GM18499 (cell line): ENCODE measurements at regions not wholly inside any gene's neighbourhood (a gene's known extent, or its start where the extent isn't known, plus 50 kb on each side); places are given as distances from the start of the nearest gene placed in this dataset.
"Not testable (repeated sequence)": the region's sequence is repeated elsewhere in the genome, so short reads cannot be mapped to it uniquely, and the experiment has no call there.

Experiments
- ATAC-seq: cut with Tn5 transposase; IDR thresholded peaks from one replicate; pipeline ENCODE4 v1.9.1; 2021; ENCODE audit warnings: moderate number of reproducible peaks; ENCODE audit not compliant: insufficient read depth, unreplicated experiment

GRCh38 chr11:16606784-16607674, 131.4 kb upstream of the C11orf58 start:
- no peak for ATAC-seq

DNA sequence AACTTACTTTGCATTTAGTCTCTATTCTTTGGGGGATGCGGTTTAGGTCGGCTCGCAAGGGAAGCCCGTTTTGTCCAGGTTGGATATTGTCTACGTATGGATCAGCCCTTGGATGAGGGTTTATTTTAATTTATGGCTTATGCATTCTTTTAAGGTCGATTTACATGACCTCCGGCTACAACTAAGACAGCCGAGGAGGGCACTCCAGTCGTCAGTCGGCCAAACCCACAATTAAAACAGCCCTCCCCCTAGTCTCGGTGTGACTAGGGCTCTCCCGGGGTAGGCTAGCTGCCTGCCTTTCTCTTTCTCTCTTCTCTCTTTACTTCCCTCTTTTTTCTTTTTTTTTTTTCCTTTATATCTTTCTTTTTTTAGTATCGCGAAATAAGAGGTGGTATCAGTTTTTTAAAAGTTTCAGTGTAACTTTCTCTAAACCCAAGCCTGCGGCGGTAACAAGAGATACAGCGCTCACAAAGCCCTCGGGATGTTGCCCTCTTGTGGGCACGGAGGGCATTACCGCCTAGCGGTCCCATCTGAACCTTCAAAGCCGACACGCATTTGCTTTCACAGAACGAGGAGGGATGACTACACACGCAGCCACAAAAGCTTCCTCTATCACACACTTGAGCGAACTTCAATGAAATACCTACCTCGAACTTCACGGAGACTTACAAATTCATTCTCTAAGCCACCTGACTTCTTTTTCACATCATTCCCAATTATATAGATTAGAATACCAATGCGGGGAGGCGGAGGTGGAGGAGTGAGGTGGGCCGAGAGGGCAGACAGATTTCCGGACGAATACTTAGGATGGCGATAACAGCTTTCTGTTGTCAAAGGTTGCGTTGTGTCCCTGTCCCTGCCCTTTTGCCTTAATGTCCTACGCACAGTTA, 132.3 kb upstream of the C11orf58 start:
- ATAC-seq, result peak; percentile 99

DNA sequence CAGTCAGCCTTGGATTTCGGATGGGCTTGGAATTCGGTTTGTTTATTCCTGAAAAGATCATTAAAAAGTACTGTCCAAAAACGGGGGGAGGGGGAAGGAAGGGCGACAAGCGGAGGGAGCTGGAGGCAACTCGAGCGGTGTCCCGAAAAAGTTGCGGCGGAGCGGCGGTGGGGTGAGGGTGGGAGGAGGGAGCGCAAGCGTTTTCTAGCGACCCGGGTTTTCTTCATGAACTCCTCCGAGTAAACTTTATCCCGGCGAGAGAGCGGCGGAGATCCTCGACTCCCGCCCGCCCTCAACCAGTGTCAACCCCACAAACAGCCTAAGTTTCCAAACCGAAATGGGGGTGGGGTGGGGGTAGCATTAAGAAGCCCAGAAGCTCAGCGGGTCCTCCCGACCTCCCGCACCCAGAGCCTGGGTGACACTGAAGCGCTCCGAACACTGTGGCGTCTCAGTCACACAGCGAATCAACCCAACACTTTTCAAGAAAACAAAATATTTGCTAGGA, 133.0 kb upstream of the C11orf58 start:
- no peak for ATAC-seq

DNA sequence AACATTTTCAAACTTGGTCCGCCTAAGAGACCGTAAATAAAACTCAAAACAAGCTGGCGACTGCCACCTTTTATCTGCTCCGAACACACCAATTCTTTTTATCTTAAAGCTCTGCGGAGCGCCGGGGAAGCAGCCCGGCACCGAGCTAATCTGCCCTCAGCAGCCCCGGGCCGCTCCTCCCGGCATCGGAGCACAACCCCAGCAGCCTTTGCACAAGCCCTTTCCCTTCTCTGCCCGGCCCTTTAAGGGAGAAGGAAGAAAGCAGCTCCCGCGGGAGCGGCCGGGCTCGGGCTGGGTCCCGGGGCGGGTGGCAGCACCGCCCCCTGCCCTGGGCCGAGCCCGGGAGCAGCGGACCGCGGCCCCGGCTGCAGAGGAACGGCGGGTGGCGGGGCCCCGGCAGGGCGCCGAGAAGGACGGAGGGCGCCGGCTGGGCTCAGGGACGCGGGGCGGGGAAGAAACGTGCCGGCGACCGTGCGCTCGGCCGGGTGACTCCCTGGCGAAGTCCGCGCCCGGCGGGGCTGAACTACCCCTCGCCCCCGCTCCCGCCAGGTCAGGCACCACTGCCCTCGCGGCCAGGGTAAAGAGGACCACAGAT, 133.6 kb upstream of the C11orf58 start:
- no peak for ATAC-seq

DNA sequence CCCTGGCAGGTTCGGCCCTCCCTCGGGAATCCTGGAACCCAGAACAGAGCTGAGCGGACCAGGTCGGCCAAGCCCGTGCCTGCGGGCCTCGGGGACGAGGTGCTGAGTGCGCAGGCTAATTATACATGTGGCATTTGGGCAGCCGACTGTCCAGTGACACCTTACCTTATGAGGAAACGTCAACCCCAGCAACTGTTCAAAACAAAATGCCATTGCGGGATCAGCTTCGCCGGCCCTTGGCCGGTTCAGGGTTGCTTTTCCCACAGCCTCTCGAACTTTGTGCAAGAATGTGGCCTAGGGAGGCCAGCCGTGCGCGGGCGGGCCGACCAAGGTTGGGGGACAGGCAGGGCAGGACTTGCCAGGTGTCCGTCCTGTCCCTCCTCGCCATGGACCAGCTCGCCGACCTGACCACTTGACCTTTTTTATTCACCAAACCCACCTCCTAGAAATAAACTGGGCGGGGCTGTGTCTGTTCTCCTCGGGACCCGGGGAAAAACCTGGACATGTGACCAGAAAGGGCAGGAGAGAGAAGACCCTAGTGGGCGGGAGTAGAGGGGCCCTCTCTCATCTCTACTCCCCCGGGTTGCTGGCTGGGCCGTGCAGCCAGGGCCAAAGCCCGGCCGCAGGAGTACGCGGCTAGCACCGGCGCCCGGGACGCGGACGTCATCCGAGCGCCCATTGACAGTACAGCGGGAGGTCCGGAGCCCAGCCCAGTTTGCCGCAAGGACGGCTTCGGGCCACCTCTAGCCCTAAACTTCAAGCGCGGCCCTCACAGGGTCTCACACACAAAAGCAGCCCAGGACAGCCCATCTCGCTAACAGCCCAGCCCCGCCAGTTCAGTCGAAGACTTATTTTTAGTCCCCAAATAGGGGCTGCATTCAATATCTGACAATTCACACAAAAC, 134.3 kb upstream of the C11orf58 start:
- no peak for ATAC-seq

GRCh38 chr11:16603245-16603644, 135.2 kb upstream of the C11orf58 start:
- ATAC-seq, result no peak

DNA sequence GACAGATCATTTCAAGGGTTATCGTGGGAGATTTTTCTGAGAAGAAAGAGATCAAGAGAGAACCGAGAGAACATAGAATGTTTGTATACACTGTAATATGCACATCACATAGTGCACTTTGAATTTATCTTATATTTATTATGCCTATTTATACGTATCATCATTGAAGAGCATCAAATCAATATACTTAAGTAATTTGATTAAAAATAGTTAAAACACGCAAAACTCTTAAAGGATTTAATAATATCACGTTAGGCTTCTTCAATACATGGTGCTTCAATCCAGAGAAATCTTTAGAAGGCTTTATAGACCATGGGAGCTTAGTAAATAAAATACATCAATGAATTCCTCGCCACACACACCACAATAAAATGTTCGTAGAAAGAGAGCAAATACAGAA, 139.5 kb upstream of the C11orf58 start:
- ATAC-seq, result no peak

GRCh38 chr11:16598032-16598431, 140.4 kb upstream of the C11orf58 start:
- no peak for ATAC-seq

GRCh38 chr11:16596231-16596630, 142.2 kb upstream of the C11orf58 start:
- ATAC-seq, result no peak

GRCh38 chr11:16591157-16591556, 147.3 kb upstream of the C11orf58 start:
- no peak for ATAC-seq

DNA sequence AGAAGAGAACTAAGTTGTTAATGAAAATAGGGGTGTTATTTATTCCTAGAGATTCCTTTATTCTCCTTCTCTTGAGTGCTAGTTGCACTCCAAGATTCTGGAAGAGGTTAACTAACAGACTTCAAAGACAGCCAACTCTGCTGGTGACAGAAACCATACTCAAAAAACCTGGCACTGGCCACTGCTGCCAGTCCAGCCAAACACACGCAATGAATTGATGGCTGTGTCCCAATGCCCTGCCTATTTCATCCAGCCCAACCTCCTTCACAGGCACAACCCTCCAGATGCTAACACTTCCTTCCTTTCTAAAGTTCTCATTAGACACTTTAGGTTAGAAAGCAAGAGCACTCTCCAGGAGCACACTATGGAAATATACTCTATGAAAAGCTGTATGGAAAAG, 150.8 kb upstream of the C11orf58 start:
- ATAC-seq, result no peak

GRCh38 chr11:16584569-16584968, 153.9 kb upstream of the C11orf58 start:
- ATAC-seq, result no peak

DNA sequence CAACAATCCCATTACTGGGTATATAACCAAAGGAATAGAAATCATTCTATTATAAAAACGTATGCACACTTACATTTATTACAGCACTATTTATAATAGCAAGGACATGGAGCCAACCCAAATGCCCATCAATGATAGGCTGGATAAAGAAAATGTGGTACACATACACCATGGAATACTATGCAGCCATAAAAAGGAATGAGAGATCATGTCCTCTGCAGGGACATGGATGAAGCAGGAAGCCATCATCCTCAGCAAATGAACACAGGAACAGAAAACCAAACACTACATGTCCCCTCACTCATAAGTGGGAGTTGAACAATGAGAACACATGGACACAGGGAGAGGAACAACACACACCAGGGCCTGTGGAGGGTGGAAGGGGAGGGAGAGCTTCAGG, 157.4 kb upstream of the C11orf58 start:
- not testable (repeated sequence) for ATAC-seq

- no peak for ATAC-seq
Observed at GRCh38 chr11:16577490-16577889, 161.0 kb upstream of the C11orf58 start.

- not testable (repeated sequence) for ATAC-seq
Observed at GRCh38 chr11:16574889-16575288, 163.6 kb upstream of the C11orf58 start.

GRCh38 chr11:16572945-16573344, 165.5 kb upstream of the C11orf58 start:
- no peak for ATAC-seq

DNA sequence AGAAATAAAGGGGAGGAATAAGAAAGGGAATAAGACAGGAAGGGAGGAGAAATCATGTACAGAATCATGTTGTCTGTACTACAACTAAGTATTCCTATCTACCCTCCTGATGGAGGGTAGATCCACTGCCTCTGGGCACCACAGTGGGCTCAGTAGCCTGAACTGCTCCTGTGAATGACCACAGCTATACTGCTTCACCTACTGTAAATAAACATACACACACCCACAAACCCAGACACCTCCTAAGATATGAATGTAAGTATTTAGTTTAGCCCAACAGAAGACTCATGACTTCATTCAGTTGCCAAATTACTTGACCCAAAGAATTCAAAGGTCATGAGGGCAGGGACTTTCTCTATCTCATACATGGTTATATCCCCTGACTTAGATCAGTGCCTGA, 177.3 kb upstream of the C11orf58 start:
- no peak for ATAC-seq

DNA sequence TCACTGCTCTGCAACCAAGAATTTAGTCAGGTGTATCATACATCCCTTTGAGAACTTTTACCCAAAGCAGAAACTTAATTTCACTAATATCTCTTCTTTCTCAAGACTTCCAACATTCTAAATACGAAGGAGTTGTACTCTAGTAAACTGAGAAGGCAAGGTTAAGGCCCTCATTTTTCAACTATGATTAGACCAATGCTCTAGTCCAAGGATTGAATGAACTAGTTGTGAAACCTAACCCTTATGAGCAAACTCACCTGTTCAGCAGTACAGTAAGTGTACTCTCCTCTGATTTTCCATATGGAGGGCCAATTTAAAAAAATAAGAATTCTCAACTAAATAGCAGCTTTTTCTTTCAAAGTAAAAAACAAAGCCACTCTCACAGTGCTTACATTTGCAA, 180.0 kb upstream of the C11orf58 start:
- no peak for ATAC-seq

- no peak for ATAC-seq
Observed at GRCh38 chr11:16555956-16556355, 182.5 kb upstream of the C11orf58 start.

- ATAC-seq, result no peak
Observed at GRCh38 chr11:16554361-16554760, 184.1 kb upstream of the C11orf58 start.
